Aorta (tissue), 5 donors: ENCODE measurements at regions not wholly inside any gene's neighbourhood (a gene's known extent, or its start where the extent isn't known, plus 50 kb on each side); places are given as distances from the start of the nearest gene placed in this dataset.
A peak's percentile ranks its signal among the peaks of the same experiment; 100 is the strongest.
"Not testable (repeated sequence)": the region's sequence is repeated elsewhere in the genome, so short reads cannot be mapped to it uniquely, and the experiment has no call there.

Experiments used
- ATAC-seq: fragments of 200-7000 bp; cut with Tn5 transposase; one replicate; pipeline ENCODE4 v1.9.1; 2022; ENCODE audit warnings: moderate library complexity; ENCODE audit not compliant: low FRiP score
- DNase-seq, 2 donors: peaks; one replicate each; pipeline ENCODE4 v3.0.0-alpha.2; 2020
- H3K27ac ChIP-seq, 2 donors: one replicate each; pipeline ENCODE4 v1.5.1; 2013; ENCODE audit warnings: low read length in 2 of 2, mild to moderate bottlenecking in 2 of 2, moderate library complexity in 2 of 2, control low read depth in 1 of 2, inconsistent platforms in 1 of 2, low read depth in 1 of 2
- H3K27me3 ChIP-seq, 2 donors: one replicate each; pipeline ENCODE4 v1.6.1; 2013; ENCODE audit warnings: control low read depth in 1 of 2, low read length in 1 of 2, mild to moderate bottlenecking in 1 of 2, moderate library complexity in 1 of 2; ENCODE audit not compliant: insufficient read depth in 2 of 2, control insufficient read depth in 1 of 2
- H3K36me3 ChIP-seq, 2 donors: one replicate each; pipeline ENCODE4 v1.6.1; 2013; ENCODE audit warnings: control low read depth in 1 of 2, low read length in 1 of 2, mild to moderate bottlenecking in 1 of 2; ENCODE audit not compliant: insufficient read depth in 2 of 2, control insufficient read depth in 1 of 2
- H3K4me1 ChIP-seq, 2 donors: one replicate each; pipeline ENCODE4 v1.6.1; 2013; ENCODE audit warnings: low read length in 2 of 2, control low read depth in 1 of 2, mild to moderate bottlenecking in 1 of 2, moderate library complexity in 1 of 2; ENCODE audit not compliant: insufficient read depth in 2 of 2, control insufficient read depth in 1 of 2
- H3K4me3 ChIP-seq, 2 donors: one replicate each; pipeline ENCODE4 v1.5.1; 2013; ENCODE audit warnings: low read length in 2 of 2, control low read depth in 1 of 2, mild to moderate bottlenecking in 1 of 2
- H3K9me3 ChIP-seq: one replicate; pipeline ENCODE4 v1.6.1; 2013; ENCODE audit warnings: mild to moderate bottlenecking, low read length; ENCODE audit not compliant: control insufficient read depth
- WGBS, 2 donors: extraction: QIAGEN DNeasy Blood & Tissue Kit; methylation state at CpG; one replicate each; pipeline ENCODE4 v1.1.7; 2013; 5-methylcytosine and 5-hydroxymethylcytosine counted together
- intact Hi-C, 2 donors: fragments of 100-400 bp; cut with DNase I; formaldehyde crosslinking; loops; one replicate each; pipeline versions ENCODE4 v1.14.2 to v1.15.0; 2022
- donor health status: healthy with polysubstance abuse.
- donor health status: Bipolar disorder and iron deficiency.
- donor health status: DM: no; HTN: no; CAD: no.
- donor health status: DM: no; HTN: no; CAD: no.
- donor health status: DM: yes; HTN: yes; CAD: no.

DNA sequence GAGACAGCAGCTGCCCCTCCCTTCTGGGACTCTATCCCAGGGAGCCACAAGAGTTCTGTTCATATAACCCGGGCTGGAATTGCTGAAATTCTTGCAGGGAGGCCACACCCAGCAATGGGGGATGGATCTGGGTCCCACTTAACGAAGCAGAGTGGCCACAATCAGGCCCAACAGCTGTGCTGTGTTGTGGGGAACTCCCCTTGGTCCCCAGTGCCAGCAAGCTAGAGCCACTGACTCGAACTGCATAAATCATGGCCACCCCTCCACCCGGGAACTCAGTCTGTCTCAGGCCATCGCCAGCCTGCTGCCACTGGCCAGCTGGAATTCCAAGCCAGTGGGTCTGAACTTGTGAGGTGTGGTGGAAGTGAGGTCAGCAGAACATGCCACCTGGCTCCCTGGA, 111.1 kb downstream of the KLF8 start:
- Histone ChIP-seq H3K27me3 (no peaks in the 10 kb centered on the region), H3K9me3 (peaks cover 2% of the 10 kb centered on the region), H3K27ac (no peak overlapping the region), H3K36me3 (no peaks in the 10 kb centered on the region), H3K4me1 (no peaks in the 10 kb centered on the region), H3K4me3 (no peak overlapping the region)
- no peak for ATAC-seq
- DNase-seq: no peak
- 39 to 60% methylated on average over 5 of the region's 5 CpGs for WGBS, 2 donors
- intact Hi-C loops: no loop called here

GRCh38 chrX:56343664-56344063, 111.5 kb downstream of the KLF8 start:
- Histone ChIP-seq H3K9me3 (peaks cover 2% of the 10 kb centered on the region), H3K4me1 (no peaks in the 10 kb centered on the region), H3K36me3 (no peaks in the 10 kb centered on the region), H3K27ac (no peak overlapping the region), H3K27me3 (no peaks in the 10 kb centered on the region), H3K4me3 (no peak overlapping the region)
- 72 to 80% methylated on average over 5 of the region's 5 CpGs for WGBS, 2 donors
- ATAC-seq (no peak), DNase-seq (no peak)
- intact Hi-C loops: no loop called here

DNA sequence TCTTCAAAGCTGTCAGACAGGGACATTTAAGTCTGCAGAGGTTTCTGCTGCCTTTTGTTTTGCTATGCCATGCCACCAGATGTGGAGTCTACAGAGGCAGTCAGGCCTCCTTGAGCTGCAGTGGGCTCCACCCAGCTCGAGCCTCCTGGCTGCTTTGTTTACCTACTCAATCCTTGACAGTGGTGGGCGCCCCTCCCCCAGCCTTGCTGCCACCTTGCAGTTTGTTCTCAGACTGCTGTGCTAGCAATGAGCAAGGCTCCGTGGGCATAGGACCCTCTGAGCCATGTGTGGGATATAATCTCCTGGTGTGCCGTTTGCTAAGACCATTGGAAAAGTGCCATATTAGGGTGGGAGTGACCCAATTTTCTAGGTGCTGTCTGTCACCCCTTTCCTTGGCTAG, 126.0 kb downstream of the KLF8 start:
- not testable (repeated sequence) for H3K27ac ChIP-seq, ATAC-seq
- WGBS, 2 donors: 62 to 74% methylated on average over 4 of the region's 4 CpGs

GRCh38 chrX:56365171-56365570, 133.0 kb downstream of the KLF8 start:
- H3K36me3 ChIP-seq, H3K4me1 ChIP-seq, H3K4me3 ChIP-seq, intact Hi-C loops, H3K27me3 ChIP-seq, H3K9me3 ChIP-seq, H3K27ac ChIP-seq, DNase-seq, ATAC-seq: not testable (repeated sequence)
- WGBS, 2 donors: 54 to 73% methylated on average over 2 of the region's 2 CpGs

More for the DNA sequence above, 126.0 kb downstream of the KLF8 start:
- H3K36me3 ChIP-seq, H3K4me3 ChIP-seq, H3K4me1 ChIP-seq, DNase-seq, intact Hi-C loops, H3K9me3 ChIP-seq, H3K27me3 ChIP-seq: not testable (repeated sequence)

GRCh38 chrX:56366901-56367300, 134.7 kb downstream of the KLF8 start:
- DNase-seq (no peak), ATAC-seq (no peak)
- no peak overlapping the region for H3K27ac ChIP-seq
- 67 to 81% methylated on average over 9 of the region's 9 CpGs for WGBS, 2 donors
- no peak overlapping the region for H3K4me3 ChIP-seq
- H3K36me3 ChIP-seq: no peaks in the 10 kb centered on the region
- no peaks in the 10 kb centered on the region for H3K27me3 ChIP-seq
- intact Hi-C loops: no loop called here
- H3K9me3 ChIP-seq: peaks cover 3% of the 10 kb centered on the region
- H3K4me1 ChIP-seq: no peaks in the 10 kb centered on the region

DNA sequence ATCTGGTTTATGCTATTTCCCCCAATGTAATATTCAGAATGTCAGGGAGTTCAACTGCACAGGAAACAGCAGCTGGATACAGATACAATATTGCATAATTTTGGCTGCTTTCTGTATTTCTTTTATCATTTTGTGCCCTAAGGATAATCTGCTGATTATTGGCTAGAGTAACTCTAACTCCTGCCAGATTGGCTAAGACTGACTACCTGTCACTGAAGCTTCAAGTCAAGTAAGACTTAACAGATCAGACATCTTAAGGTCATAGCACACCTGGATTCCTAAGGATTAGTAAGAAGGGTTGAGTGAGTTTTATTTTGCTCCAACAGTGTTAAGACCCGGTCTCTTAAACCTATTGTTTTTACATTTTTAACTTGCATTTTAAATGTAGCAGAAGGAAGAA, 136.8 kb downstream of the KLF8 start:
- no peak overlapping the region for H3K27ac ChIP-seq
- H3K27me3 ChIP-seq: no peaks in the 10 kb centered on the region
- intact Hi-C loops: no loop called here
- peaks cover 3% of the 10 kb centered on the region for H3K9me3 ChIP-seq
- 64 to 88% methylated on average over 1 of the region's 1 CpG for WGBS, 2 donors
- no peaks in the 10 kb centered on the region for H3K36me3 ChIP-seq
- DNase-seq (no peak), ATAC-seq (no peak)
- H3K4me1 ChIP-seq: no peaks in the 10 kb centered on the region
- no peak overlapping the region for H3K4me3 ChIP-seq

- H3K4me3 ChIP-seq, H3K36me3 ChIP-seq, ATAC-seq, H3K27ac ChIP-seq, H3K4me1 ChIP-seq, H3K27me3 ChIP-seq, intact Hi-C loops, H3K9me3 ChIP-seq: not testable (repeated sequence)
- 95 to 97% methylated on average over 38 to 41 of the region's 41 CpGs for WGBS, 2 donors
- DNase-seq: peak in 1 of 2 donors; percentile 45
These were observed 148.0 kb downstream of the KLF8 start for GRCh38 chrX:56379984-56380780.

GRCh38 chrX:56382278-56382677, 150.1 kb downstream of the KLF8 start:
- intact Hi-C loops: no loop called here
- WGBS, 2 donors: 32 to 46% methylated on average over 3 of the region's 3 CpGs
- H3K9me3 ChIP-seq: no peaks in the 10 kb centered on the region

GRCh38 chrX:56385336-56385735, 153.2 kb downstream of the KLF8 start:
- Histone ChIP-seq H3K4me3 (no peak overlapping the region), H3K36me3 (no peaks in the 10 kb centered on the region), H3K4me1 (no peaks in the 10 kb centered on the region), H3K9me3 (no peaks in the 10 kb centered on the region), H3K27ac (no peak overlapping the region), H3K27me3 (no peaks in the 10 kb centered on the region)
- no peak for ATAC-seq
- DNase-seq: no peak
- intact Hi-C loops: no loop called here
- 63 to 73% methylated on average over 1 of the region's 1 CpG for WGBS, 2 donors

More at GRCh38 chrX:56382278-56382677, 150.1 kb downstream of the KLF8 start:
- Histone ChIP-seq H3K4me3 (no peak overlapping the region), H3K27ac (no peak overlapping the region), H3K4me1 (no peaks in the 10 kb centered on the region), H3K36me3 (no peaks in the 10 kb centered on the region), H3K27me3 (no peaks in the 10 kb centered on the region)
- DNase-seq (no peak), ATAC-seq (no peak)
